GM21526 (cell line): ENCODE measurements at regions not wholly inside any gene's neighbourhood (a gene's known extent, or its start where the extent isn't known, plus 50 kb on each side); places are given as distances from the start of the nearest gene placed in this dataset.
"Not testable (repeated sequence)": the region's sequence is repeated elsewhere in the genome, so short reads cannot be mapped to it uniquely, and the experiment has no call there.

Experiments used
- ATAC-seq: cut with Tn5 transposase; IDR thresholded peaks from one replicate; pipeline ENCODE4 v1.9.1; 2021; ENCODE audit warnings: moderate library complexity; ENCODE audit not compliant: unreplicated experiment, low FRiP score

- no peak for ATAC-seq
Measured at GRCh38 chr18:54662986-54663385, 71.9 kb downstream of the DYNAP start.

- ATAC-seq = not testable (repeated sequence)
Measured at GRCh38 chr18:54669701-54670100, 78.7 kb downstream of the DYNAP start.

GRCh38 chr18:54671291-54671881 is 80.3 kb downstream of the DYNAP start:
- no peak for ATAC-seq

- no peak for ATAC-seq
Measured at GRCh38 chr18:54672109-54672508, 81.1 kb downstream of the DYNAP start.

GRCh38 chr18:54672846-54673475 is 81.9 kb downstream of the DYNAP start:
- ATAC-seq = no peak

GRCh38 chr18:54673936-54674335 is 82.9 kb downstream of the DYNAP start:
- no peak for ATAC-seq

GRCh38 chr18:54675076-54675475 is 84.0 kb downstream of the DYNAP start:
- no peak for ATAC-seq

- ATAC-seq = no peak
Measured at GRCh38 chr18:54679318-54680149, 88.5 kb downstream of the DYNAP start.

- no peak for ATAC-seq
Measured at GRCh38 chr18:54684784-54685183, 93.7 kb downstream of the DYNAP start.

- no peak for ATAC-seq
Measured at GRCh38 chr18:54689319-54689718, 98.3 kb downstream of the DYNAP start.

- ATAC-seq = no peak
Measured at GRCh38 chr18:54690198-54690597, 99.2 kb downstream of the DYNAP start.

- ATAC-seq = no peak
Measured at GRCh38 chr18:54692463-54692862, 101.4 kb downstream of the DYNAP start.

- ATAC-seq = no peak
Measured at GRCh38 chr18:54696616-54697293, 105.7 kb downstream of the DYNAP start.

GRCh38 chr18:54700580-54700979 is 109.5 kb downstream of the DYNAP start:
- no peak for ATAC-seq

- no peak for ATAC-seq
Measured at GRCh38 chr18:54702686-54703085, 111.6 kb downstream of the DYNAP start.

GRCh38 chr18:54710074-54710899 is 118.0 kb upstream of the RAB27B start:
- ATAC-seq = no peak

GRCh38 chr18:54710900-54711281 is 117.4 kb upstream of the RAB27B start:
- ATAC-seq = no peak

GRCh38 chr18:54712306-54712705 is 116.0 kb upstream of the RAB27B start:
- ATAC-seq = no peak

GRCh38 chr18:54712758-54713157 is 115.5 kb upstream of the RAB27B start:
- no peak for ATAC-seq

- no peak for ATAC-seq
Measured at GRCh38 chr18:54713386-54713785, 114.9 kb upstream of the RAB27B start.
